ENCODE measurements at regions not wholly inside any gene's neighbourhood (a gene's known extent, or its start where the extent isn't known, plus 50 kb on each side); places are given as distances from the start of the nearest gene placed in this dataset.

GRCh38 chr17:34442387-34443111 is 79.5 kb upstream of the CCL1 start:
- Histone ChIP-seq H4K8ac (ENCODE audit: low read depth, low read length) (no peak overlapping the region), H3K36me3 (ENCODE audit: control insufficient read depth, insufficient read depth, low read length) (no peaks in the 10 kb centered on the region), H3K79me1 (ENCODE audit: low read length) (no peaks in the 10 kb centered on the region), H2AK5ac (ENCODE audit: low read length) (no peak overlapping the region), H3K27me3 (ENCODE audit: insufficient read depth, low read length, poor library complexity) (no peaks in the 10 kb centered on the region), H2BK5ac (ENCODE audit: low read length) (no peak overlapping the region), H3K27ac (ENCODE audit: low read depth, low read length) (no peak overlapping the region), H4K5ac (ENCODE audit: low read length) (no peak overlapping the region), H2BK15ac (replicated peaks; ENCODE audit: low read depth) (no peak overlapping the region), H3K4ac (ENCODE audit: low read depth, low read length) (no peak overlapping the region), H3K23ac (ENCODE audit: low read length) (no peak overlapping the region), H3K4me3 (ENCODE audit: low read length) (no peak overlapping the region), H3K79me2 (ENCODE audit: control insufficient read depth, insufficient read depth, low read length) (no peaks in the 10 kb centered on the region), H3K4me1 (ENCODE audit: control insufficient read depth, low read depth, low read length) (no peaks in the 10 kb centered on the region), H2BK120ac (ENCODE audit: low read depth, low read length) (no peak overlapping the region), H3K18ac (ENCODE audit: low read length) (no peak overlapping the region), H3K9ac (ENCODE audit: low read length) (no peak overlapping the region), H3K4me2 (ENCODE audit: low read length) (no peak overlapping the region), H3K56ac (ENCODE audit: low read length) (no peak overlapping the region)
- no CpG with 5 or more reads among the region's 10 CpGs for WGBS (ENCODE audit: extremely low coverage, insufficient coverage, low lambda C conversion rate)
- DNase-seq, result no peak

GRCh38 chr17:34437188-34437587 is 74.2 kb upstream of the CCL1 start:
- no peak overlapping the region for H4K8ac ChIP-seq (ENCODE audit: low read depth, low read length)
- H3K4me2 ChIP-seq (ENCODE audit: low read length), result no peak overlapping the region
- no peak overlapping the region for H4K5ac ChIP-seq (ENCODE audit: low read length)
- WGBS (ENCODE audit: extremely low coverage, insufficient coverage, low lambda C conversion rate), result no CpG with 5 or more reads among the region's 8 CpGs
- no peak overlapping the region for H2BK15ac ChIP-seq (replicated peaks; ENCODE audit: low read depth)
- no peak overlapping the region for H3K23ac ChIP-seq (ENCODE audit: low read length)
- no peak overlapping the region for H3K56ac ChIP-seq (ENCODE audit: low read length)
- no peaks in the 10 kb centered on the region for H3K4me1 ChIP-seq (ENCODE audit: control insufficient read depth, low read depth, low read length)
- no peak overlapping the region for H3K4ac ChIP-seq (ENCODE audit: low read depth, low read length)
- DNase-seq, result no peak
- no peak overlapping the region for H3K18ac ChIP-seq (ENCODE audit: low read length)
- no peak overlapping the region for H2AK5ac ChIP-seq (ENCODE audit: low read length)
- no peak overlapping the region for H3K4me3 ChIP-seq (ENCODE audit: low read length)
- no peaks in the 10 kb centered on the region for H3K36me3 ChIP-seq (ENCODE audit: control insufficient read depth, insufficient read depth, low read length)
- H3K9ac ChIP-seq (ENCODE audit: low read length), result no peak overlapping the region
- H3K79me2 ChIP-seq (ENCODE audit: control insufficient read depth, insufficient read depth, low read length), result no peaks in the 10 kb centered on the region
- H2BK5ac ChIP-seq (ENCODE audit: low read length), result no peak overlapping the region
- H3K27ac ChIP-seq (ENCODE audit: low read depth, low read length), result no peak overlapping the region
- H2BK120ac ChIP-seq (ENCODE audit: low read depth, low read length), result no peak overlapping the region
- no peaks in the 10 kb centered on the region for H3K27me3 ChIP-seq (ENCODE audit: insufficient read depth, low read length, poor library complexity)
- no peaks in the 10 kb centered on the region for H3K79me1 ChIP-seq (ENCODE audit: low read length)

GRCh38 chr17:34436607-34437006 is 73.6 kb upstream of the CCL1 start:
- peak; percentile 22 for DNase-seq

GRCh38 chr17:34435182-34435928 is 72.3 kb upstream of the CCL1 start:
- Histone ChIP-seq H3K79me2 (ENCODE audit: control insufficient read depth, insufficient read depth, low read length) (no peaks in the 10 kb centered on the region), H3K27me3 (ENCODE audit: insufficient read depth, low read length, poor library complexity) (no peaks in the 10 kb centered on the region), H2BK120ac (ENCODE audit: low read depth, low read length) (no peak overlapping the region), H2BK5ac (ENCODE audit: low read length) (no peak overlapping the region), H3K56ac (ENCODE audit: low read length) (no peak overlapping the region), H3K4me1 (ENCODE audit: control insufficient read depth, low read depth, low read length) (no peaks in the 10 kb centered on the region), H4K5ac (ENCODE audit: low read length) (no peak overlapping the region), H3K27ac (ENCODE audit: low read depth, low read length) (no peak overlapping the region), H4K8ac (ENCODE audit: low read depth, low read length) (no peak overlapping the region), H3K18ac (ENCODE audit: low read length) (no peak overlapping the region), H2AK5ac (ENCODE audit: low read length) (no peak overlapping the region), H3K4me2 (ENCODE audit: low read length) (no peak overlapping the region), H2BK15ac (replicated peaks; ENCODE audit: low read depth) (no peak overlapping the region), H3K4ac (ENCODE audit: low read depth, low read length) (no peak overlapping the region), H3K36me3 (ENCODE audit: control insufficient read depth, insufficient read depth, low read length) (no peaks in the 10 kb centered on the region), H3K4me3 (ENCODE audit: low read length) (no peak overlapping the region), H3K79me1 (ENCODE audit: low read length) (no peaks in the 10 kb centered on the region), H3K9ac (ENCODE audit: low read length) (no peak overlapping the region), H3K23ac (ENCODE audit: low read length) (no peak overlapping the region)
- no peak for DNase-seq
- no CpG with 5 or more reads among the region's 6 CpGs for WGBS (ENCODE audit: extremely low coverage, insufficient coverage, low lambda C conversion rate)

More at GRCh38 chr17:34436607-34437006, 73.6 kb upstream of the CCL1 start:
- H3K27ac ChIP-seq (ENCODE audit: low read depth, low read length), result no peak overlapping the region
- H3K4me2 ChIP-seq (ENCODE audit: low read length), result no peak overlapping the region
- no peaks in the 10 kb centered on the region for H3K4me1 ChIP-seq (ENCODE audit: control insufficient read depth, low read depth, low read length)
- no peak overlapping the region for H2BK15ac ChIP-seq (replicated peaks; ENCODE audit: low read depth)
- no peak overlapping the region for H3K4me3 ChIP-seq (ENCODE audit: low read length)
- no peak overlapping the region for H3K23ac ChIP-seq (ENCODE audit: low read length)
- H3K27me3 ChIP-seq (ENCODE audit: insufficient read depth, low read length, poor library complexity), result no peaks in the 10 kb centered on the region
- no peaks in the 10 kb centered on the region for H3K79me1 ChIP-seq (ENCODE audit: low read length)
- no peak overlapping the region for H3K56ac ChIP-seq (ENCODE audit: low read length)
- H3K18ac ChIP-seq (ENCODE audit: low read length), result no peak overlapping the region
- H3K4ac ChIP-seq (ENCODE audit: low read depth, low read length), result no peak overlapping the region
- no CpG with 5 or more reads among the region's 2 CpGs for WGBS (ENCODE audit: extremely low coverage, insufficient coverage, low lambda C conversion rate)
- no peaks in the 10 kb centered on the region for H3K79me2 ChIP-seq (ENCODE audit: control insufficient read depth, insufficient read depth, low read length)
- no peak overlapping the region for H2AK5ac ChIP-seq (ENCODE audit: low read length)
- no peak overlapping the region for H4K8ac ChIP-seq (ENCODE audit: low read depth, low read length)
- H3K36me3 ChIP-seq (ENCODE audit: control insufficient read depth, insufficient read depth, low read length), result no peaks in the 10 kb centered on the region
- H3K9ac ChIP-seq (ENCODE audit: low read length), result no peak overlapping the region
- H2BK5ac ChIP-seq (ENCODE audit: low read length), result no peak overlapping the region
- no peak overlapping the region for H2BK120ac ChIP-seq (ENCODE audit: low read depth, low read length)
- H4K5ac ChIP-seq (ENCODE audit: low read length), result no peak overlapping the region

GRCh38 chr17:34434052-34434451 is 71.0 kb upstream of the CCL1 start:
- Histone ChIP-seq H3K4me3 (ENCODE audit: low read length) (no peak overlapping the region), H3K9ac (ENCODE audit: low read length) (no peak overlapping the region), H3K27ac (ENCODE audit: low read depth, low read length) (no peak overlapping the region), H3K4me1 (ENCODE audit: control insufficient read depth, low read depth, low read length) (no peaks in the 10 kb centered on the region), H3K18ac (ENCODE audit: low read length) (no peak overlapping the region), H3K23ac (ENCODE audit: low read length) (no peak overlapping the region), H3K27me3 (ENCODE audit: insufficient read depth, low read length, poor library complexity) (no peaks in the 10 kb centered on the region), H2BK15ac (replicated peaks; ENCODE audit: low read depth) (no peak overlapping the region), H2BK120ac (ENCODE audit: low read depth, low read length) (no peak overlapping the region), H3K79me1 (ENCODE audit: low read length) (no peaks in the 10 kb centered on the region), H2BK5ac (ENCODE audit: low read length) (no peak overlapping the region), H3K4me2 (ENCODE audit: low read length) (no peak overlapping the region), H4K8ac (ENCODE audit: low read depth, low read length) (no peak overlapping the region), H3K56ac (ENCODE audit: low read length) (no peak overlapping the region), H3K4ac (ENCODE audit: low read depth, low read length) (no peak overlapping the region), H3K79me2 (ENCODE audit: control insufficient read depth, insufficient read depth, low read length) (no peaks in the 10 kb centered on the region), H3K36me3 (ENCODE audit: control insufficient read depth, insufficient read depth, low read length) (no peaks in the 10 kb centered on the region), H4K5ac (ENCODE audit: low read length) (no peak overlapping the region), H2AK5ac (ENCODE audit: low read length) (no peak overlapping the region)
- no CpG with 5 or more reads among the region's 4 CpGs for WGBS (ENCODE audit: extremely low coverage, insufficient coverage, low lambda C conversion rate)
- no peak for DNase-seq
